GM12878 (cell line): ENCODE measurements at regions not wholly inside any gene's neighbourhood (a gene's known extent, or its start where the extent isn't known, plus 50 kb on each side); places are given as distances from the start of the nearest gene placed in this dataset.
"Not testable (repeated sequence)": the region's sequence is repeated elsewhere in the genome, so short reads cannot be mapped to it uniquely, and the experiment has no call there.

Source experiments
- ATAC-seq: fragments of 200-7000 bp; cut with Tn5 transposase; 3 replicates; pipeline ENCODE4 v1.9.1; 2020; ENCODE audit warnings: mild to moderate bottlenecking, moderate library complexity
- BruUV-seq: library from RNA; stranded (reverse); fragments of 400-500 nt; replicated peaks from 2 replicates; lab custom pipeline; 2021; lab: Mats Ljungman, UMichigan
- CTCF ChIA-PET: fragments of 300-600 bp; sonication (Branson Sonifier 250); formaldehyde crosslinking; extraction: SDS; loops from one replicate; lab custom pipeline; 2021; ENCODE audit warnings: inconsistent platforms; lab: Yijun Ruan, JAX
- POLR2A ChIA-PET: fragments of 350-600 bp; formaldehyde crosslinking; extraction: SDS; loops from one replicate; lab custom pipeline; 2021; ENCODE audit warnings: inconsistent platforms; lab: Charles Lee
- RAD21 ChIA-PET: fragments of 300-600 bp; sonication (Branson Sonifier 250); formaldehyde crosslinking; loops from one replicate; lab custom pipeline; 2023; ENCODE audit warnings: antibody characterized with exemption; ENCODE audit not compliant: unreplicated experiment; lab: Charles Lee
- SMC1A ChIA-PET: fragments of 300-600 bp; sonication (Branson Sonifier 250); formaldehyde crosslinking; loops from one replicate; lab custom pipeline; 2023; ENCODE audit not compliant: unreplicated experiment, uncharacterized antibody; lab: Charles Lee
- DNase-seq: peaks from one replicate; pipeline ENCODE4 v3.0.0-alpha.2; 2011; ENCODE audit warnings: low read depth, low spot score
- FAIRE-seq: peaks from 3 replicates; lab custom pipeline; 2011; peaks lifted over from hg19 to GRCh38; lab: Jason Lieb, UNC
- H2AFZ ChIP-seq: 2 replicates; pipeline ENCODE4 v1.6.0; 2011; ENCODE audit warnings: low read depth, low read length, control low read depth; ENCODE audit not compliant: control insufficient read depth
- H3K27ac ChIP-seq: 2 replicates; pipeline ENCODE4 v1.5.1; 2011; ENCODE audit warnings: control low read depth; ENCODE audit not compliant: control insufficient read depth, insufficient read depth
- H3K27me3 ChIP-seq, 2 experiments: replicated peaks in 1 of 2; 2 replicates each; pipeline versions ENCODE4 v1.6.0 to v1.6.1; 2011; ENCODE audit warnings: low read length in 1 of 2; ENCODE audit not compliant: control insufficient read depth in 2 of 2, insufficient read depth in 2 of 2
- H3K36me3 ChIP-seq, 2 experiments: 2 replicates each; pipeline ENCODE4 v1.5.1; 2011; ENCODE audit warnings: low read length in 1 of 2; ENCODE audit not compliant: control insufficient read depth in 2 of 2, insufficient read depth in 2 of 2
- H3K4me1 ChIP-seq: 2 replicates; pipeline ENCODE4 v1.6.1; 2011; ENCODE audit warnings: mild to moderate bottlenecking, low read length, moderate library complexity, mixed read lengths; ENCODE audit not compliant: control insufficient read depth, insufficient read depth
- H3K4me2 ChIP-seq: 2 replicates; pipeline ENCODE4 v1.6.0; 2011; ENCODE audit warnings: control low read depth; ENCODE audit not compliant: control insufficient read depth, insufficient read depth
- H3K4me3 ChIP-seq: fragments of 200-600 bp; sonication (generic); 2 replicates; pipeline ENCODE4 v1.5.1; 2016
- H3K79me2 ChIP-seq: 2 replicates; pipeline ENCODE4 v1.6.0; 2011; ENCODE audit warnings: low read length; ENCODE audit not compliant: control insufficient read depth, insufficient read depth
- H3K9ac ChIP-seq: 2 replicates; pipeline ENCODE4 v1.8.0; 2011; ENCODE audit warnings: low read length, control low read depth, mixed read lengths; ENCODE audit not compliant: control insufficient read depth, insufficient read depth
- H3K9me3 ChIP-seq: replicated peaks from 3 replicates; pipeline ENCODE4 v1.5.1; 2011; ENCODE audit warnings: mild to moderate bottlenecking, low read length; ENCODE audit not compliant: control insufficient read depth, insufficient read depth
- H4K20me1 ChIP-seq: 2 replicates; pipeline ENCODE4 v1.6.0; 2011; ENCODE audit not compliant: control insufficient read depth, insufficient read depth
- GABPA ChIP-seq: IDR thresholded peaks from 2 replicates; pipeline ENCODE4 v1.6.1; 2014; ENCODE audit warnings: antibody characterized with exemption, low read depth, mild to moderate bottlenecking, inconsistent platforms
- IRF4 ChIP-seq: IDR thresholded peaks from 2 replicates; pipeline ENCODE4 v1.6.1; 2011; ENCODE audit warnings: low read depth, low read length
- NFXL1 ChIP-seq: fragments of 450-650 bp; IDR thresholded peaks from 2 replicates; pipeline ENCODE4 v1.6.1; 2017; ENCODE audit warnings: antibody characterized with exemption, mild to moderate bottlenecking, borderline replicate concordance
- PAX5 ChIP-seq: IDR thresholded peaks from 2 replicates; pipeline ENCODE4 v1.6.1; 2011; ENCODE audit warnings: low read depth, low read length, borderline replicate concordance
- POLR2A ChIP-seq: IDR thresholded peaks from 2 replicates; pipeline ENCODE4 v1.6.1; 2011; ENCODE audit warnings: low read depth, mild to moderate bottlenecking, low read length
- RAD21 ChIP-seq: IDR thresholded peaks from 2 replicates; pipeline ENCODE4 v1.6.1; 2011; ENCODE audit warnings: mild to moderate bottlenecking, low read depth, low read length, moderate library complexity; ENCODE audit not compliant: insufficient read depth
- RB1 ChIP-seq: fragments of 450-650 bp; formaldehyde crosslinking; IDR thresholded peaks from 2 replicates; pipeline ENCODE4 v1.6.1; 2017; ENCODE audit warnings: mild to moderate bottlenecking, borderline replicate concordance
- RELA ChIP-seq: fragments of 450-650 bp; IDR thresholded peaks from 2 replicates; pipeline ENCODE4 v1.8.0; 2014; ENCODE audit warnings: borderline replicate concordance; ENCODE audit not compliant: partially characterized antibody
- SKIL ChIP-seq: fragments of 450-650 bp; IDR thresholded peaks from 2 replicates; pipeline ENCODE4 v1.6.1; 2017; ENCODE audit warnings: mild to moderate bottlenecking, low read depth, inconsistent platforms; ENCODE audit not compliant: poor library complexity, severe bottlenecking
- YBX1 ChIP-seq: fragments of 450-650 bp; IDR thresholded peaks from 2 replicates; pipeline ENCODE4 v1.6.1; 2016; ENCODE audit warnings: antibody characterized with exemption
- WGBS: methylation state at CpG from one replicate; pipeline ENCODE4 v1.1.6; 2016; ENCODE audit warnings: low lambda C conversion rate; ENCODE audit not compliant: insufficient replicate concordance, insufficient coverage; ENCODE audit errors: missing lambda C conversion rate; 5-methylcytosine and 5-hydroxymethylcytosine counted together
- in situ Hi-C: fragments of 300-500 bp; cut with MboI; formaldehyde crosslinking; loops from 9 replicates; pipeline ENCODE4 v1.14.3; 2018; ENCODE audit warnings: mixed read lengths
- intact Hi-C: fragments of 100-400 bp; cut with micrococcal nuclease; formaldehyde crosslinking; loops from one replicate; pipeline ENCODE4 v1.14.2; 2022; ENCODE audit not compliant: unreplicated experiment
- TF ChIP-seq, protein P1 (sequence below): fragments of 150-350 bp; IDR thresholded peaks from 2 replicates; pipeline ENCODE4 v1.6.1; 2014; ENCODE audit warnings: mild to moderate bottlenecking, low read depth, low read length
- TF ChIP-seq, protein P2 (sequence below): fragments of 450-650 bp; IDR thresholded peaks from 2 replicates; pipeline ENCODE4 v1.6.1; 2014; ENCODE audit warnings: mild to moderate bottlenecking

DNA sequence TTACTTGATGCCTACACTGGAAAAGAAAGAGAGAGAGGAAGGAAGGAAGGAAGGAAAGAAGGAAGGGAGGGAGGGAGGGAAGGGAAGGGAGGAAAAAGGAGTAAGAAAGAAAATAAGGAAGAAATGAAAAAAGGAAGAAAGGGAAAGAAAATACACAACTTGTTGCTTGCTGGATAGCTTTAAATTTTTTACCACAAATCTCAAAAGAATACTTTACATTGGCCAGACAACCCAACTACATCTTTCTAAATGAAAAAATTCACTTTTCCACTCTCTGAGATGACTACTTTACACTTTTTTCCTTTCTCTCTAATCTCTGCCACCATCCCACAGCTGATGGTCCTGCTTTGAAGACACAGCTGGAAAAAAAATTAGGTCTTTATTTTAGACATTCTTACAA lies 228.9 kb upstream of the FAM78B start:
- CTCF ChIA-PET: no interaction called here
- intact Hi-C loops: no loop called here
- in situ Hi-C loops: no loop called here
- H3K9ac ChIP-seq: no peak overlapping the region
- H3K27me3 ChIP-seq: no peaks in the 10 kb centered on the region
- H3K9me3 ChIP-seq: no peaks in the 10 kb centered on the region
- FAIRE-seq (no peak), DNase-seq (no peak), ATAC-seq (no peak)
- no peaks in the 10 kb centered on the region for H3K79me2 ChIP-seq
- no peaks in the 10 kb centered on the region for H3K36me3 ChIP-seq
- no peak overlapping the region for H3K4me2 ChIP-seq
- POLR2A ChIA-PET: no interaction called here
- H2AFZ ChIP-seq: no peak overlapping the region
- no peak overlapping the region for H3K4me3 ChIP-seq
- TF ChIP-seq YBX1 (no peak), IRF4 (no peak), RELA (no peak), RB1 (no peak), SKIL (no peak), POLR2A (no peak), NFXL1 (no peak), GABPA (no peak), PAX5 (no peak), RAD21 (no peak)
- TF ChIP-seq, protein P1, sequence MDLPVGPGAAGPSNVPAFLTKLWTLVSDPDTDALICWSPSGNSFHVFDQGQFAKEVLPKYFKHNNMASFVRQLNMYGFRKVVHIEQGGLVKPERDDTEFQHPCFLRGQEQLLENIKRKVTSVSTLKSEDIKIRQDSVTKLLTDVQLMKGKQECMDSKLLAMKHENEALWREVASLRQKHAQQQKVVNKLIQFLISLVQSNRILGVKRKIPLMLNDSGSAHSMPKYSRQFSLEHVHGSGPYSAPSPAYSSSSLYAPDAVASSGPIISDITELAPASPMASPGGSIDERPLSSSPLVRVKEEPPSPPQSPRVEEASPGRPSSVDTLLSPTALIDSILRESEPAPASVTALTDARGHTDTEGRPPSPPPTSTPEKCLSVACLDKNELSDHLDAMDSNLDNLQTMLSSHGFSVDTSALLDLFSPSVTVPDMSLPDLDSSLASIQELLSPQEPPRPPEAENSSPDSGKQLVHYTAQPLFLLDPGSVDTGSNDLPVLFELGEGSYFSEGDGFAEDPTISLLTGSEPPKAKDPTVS: no peak
- TF ChIP-seq, protein P2, sequence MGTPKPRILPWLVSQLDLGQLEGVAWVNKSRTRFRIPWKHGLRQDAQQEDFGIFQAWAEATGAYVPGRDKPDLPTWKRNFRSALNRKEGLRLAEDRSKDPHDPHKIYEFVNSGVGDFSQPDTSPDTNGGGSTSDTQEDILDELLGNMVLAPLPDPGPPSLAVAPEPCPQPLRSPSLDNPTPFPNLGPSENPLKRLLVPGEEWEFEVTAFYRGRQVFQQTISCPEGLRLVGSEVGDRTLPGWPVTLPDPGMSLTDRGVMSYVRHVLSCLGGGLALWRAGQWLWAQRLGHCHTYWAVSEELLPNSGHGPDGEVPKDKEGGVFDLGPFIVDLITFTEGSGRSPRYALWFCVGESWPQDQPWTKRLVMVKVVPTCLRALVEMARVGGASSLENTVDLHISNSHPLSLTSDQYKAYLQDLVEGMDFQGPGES: no peak
- BruUV-seq: no TSS peak
- no peaks in the 10 kb centered on the region for H4K20me1 ChIP-seq
- H3K4me1 ChIP-seq: no peaks in the 10 kb centered on the region
- SMC1A ChIA-PET: interaction anchor here (1.7 kb wide), 1 partner anchor 83 kb away, joined by 5 read pairs; no protein-coding TSS in a partner anchor
- no peak overlapping the region for H3K27ac ChIP-seq
- RAD21 ChIA-PET: interaction anchor here (0.9 kb wide), 1 partner anchor 471 kb away, joined by 3 read pairs; no protein-coding TSS in a partner anchor

- RAD21 ChIA-PET, H3K79me2 ChIP-seq, H3K27ac ChIP-seq, H3K36me3 ChIP-seq, H3K4me1 ChIP-seq, H2AFZ ChIP-seq, H4K20me1 ChIP-seq, H3K9me3 ChIP-seq, ATAC-seq, BruUV-seq, CTCF ChIA-PET, POLR2A ChIA-PET, H3K27me3 ChIP-seq, H3K4me3 ChIP-seq, SMC1A ChIA-PET, DNase-seq, intact Hi-C loops, H3K4me2 ChIP-seq, FAIRE-seq, H3K9ac ChIP-seq, in situ Hi-C loops: not testable (repeated sequence)
- 24% methylated on average over 8 of the region's 9 CpGs for WGBS
Measured at GRCh38 chr1:166409253-166410082, 242.7 kb upstream of the FAM78B start.
